Heart left ventricle (tissue), 16 donors: ENCODE measurements at regions not wholly inside any gene's neighbourhood (a gene's known extent, or its start where the extent isn't known, plus 50 kb on each side); places are given as distances from the start of the nearest gene placed in this dataset.

Source experiments
- ATAC-seq, 4 donors: fragments of 200-7000 bp; cut with Tn5 transposase; one replicate each; pipeline ENCODE4 v1.9.1; 2020 to 2022; ENCODE audit warnings: moderate library complexity in 4 of 4, mild to moderate bottlenecking in 3 of 4, moderate number of reproducible peaks in 1 of 4
- DNase-seq, 5 donors: peaks; one replicate each; pipeline ENCODE4 v3.0.0-alpha.2; 2020
- H3K27ac ChIP-seq, 12 donors: fragments of 200-600 bp; sonication (generic) in 4 of 12; one replicate each; pipeline versions ENCODE4 v1.5.0 to v1.8.0; 2016 to 2022; ENCODE audit warnings: mild to moderate bottlenecking in 2 of 12
- H3K27me3 ChIP-seq, 9 donors: fragments of 200-600 bp; sonication (generic) in 2 of 9; one replicate each; pipeline versions ENCODE4 v1.5.1 to v1.8.0; 2016 to 2022; ENCODE audit warnings: mild to moderate bottlenecking in 3 of 9
- H3K36me3 ChIP-seq, 9 donors: fragments of 200-600 bp; sonication (generic) in 2 of 9; one replicate each; pipeline versions ENCODE4 v1.5.0 to v1.8.0; 2018 to 2022; ENCODE audit warnings: mild to moderate bottlenecking in 2 of 9
- H3K4me1 ChIP-seq, 12 donors: fragments of 200-600 bp; sonication (generic) in 4 of 12; one replicate each; pipeline versions ENCODE4 v1.5.0 to v1.8.0; 2016 to 2022; ENCODE audit warnings: mild to moderate bottlenecking in 3 of 12
- H3K4me3 ChIP-seq, 12 donors: fragments of 200-600 bp; sonication (generic) in 4 of 12; one replicate each; pipeline versions ENCODE4 v1.5.0 to v1.8.0; 2017 to 2022; ENCODE audit warnings: mild to moderate bottlenecking in 9 of 12, moderate library complexity in 4 of 12
- H3K9me3 ChIP-seq, 12 donors: fragments of 200-600 bp; sonication (generic) in 4 of 12; one replicate each; pipeline versions ENCODE4 v1.5.0 to v1.8.0; 2016 to 2022; ENCODE audit warnings: mild to moderate bottlenecking in 1 of 12
- CTCF ChIP-seq, 12 donors: fragments of 200-600 bp; sonication (generic) in 4 of 12; IDR thresholded peaks; one replicate each; pipeline versions ENCODE4 v1.5.0 to v1.8.0; 2018 to 2022; ENCODE audit warnings: antibody characterized with exemption in 12 of 12, mild to moderate bottlenecking in 5 of 12
- POLR2A ChIP-seq, 2 donors: fragments of 450-650 bp; IDR thresholded peaks; one replicate each; pipeline ENCODE4 v1.6.1; 2017; ENCODE audit warnings: antibody characterized with exemption in 2 of 2, mild to moderate bottlenecking in 2 of 2, moderate library complexity in 2 of 2
- WGBS, 4 donors: extraction: QIAGEN DNeasy Blood & Tissue Kit in 2 of 4; methylation state at CpG; one replicate each; pipeline versions ENCODE4 v1.1.5 to v1.1.7; 2013 to 2018; 5-methylcytosine and 5-hydroxymethylcytosine counted together
- intact Hi-C, 10 donors: fragments of 100-400 bp; cut with DNase I; formaldehyde crosslinking; loops; one replicate each; pipeline versions ENCODE4 v1.11.1 to v1.14.2; 2022
- donor health status: ischemic (EF 13 %, LVEDD 7.1; RV severe dilation, severe dysfunction).
- donor health status: healthy with polysubstance abuse.
- donor health status: DM: no; HTN: yes; CAD: no.
- donor health status: DM: no; HTN: no; CAD: no.
- donor health status: ischemic (EF 25% LVEDD 6.9; RV normal size, moderate dysfunction).
- donor health status: ischemic (EF 25% LVEDD 5.7; RV mildly dilated, moderate dysfunction).
- donor health status: healthy.
- donor health status: DM: yes; HTN: yes; CAD: no.
- donor health status: ischemic (EF 35%, LVEDD 5.7; RV mildly dilated, moderate dysfunction).
- donor health status: nonischemic (EF 11% LVEDD 7.7; RV severe dilation, severe dysfunction).
- donor health status: DM: yes; HTN: yes; CAD: no.
- donor health status: PGD.
- donor health status: ischemic (EF 29% LVEDD 5.4; RV normal size, mild dysfunction).
- donor health status: nonischemic (EF 23%, LVEDD 6.1; RV moderate dilation, normal function).

DNA sequence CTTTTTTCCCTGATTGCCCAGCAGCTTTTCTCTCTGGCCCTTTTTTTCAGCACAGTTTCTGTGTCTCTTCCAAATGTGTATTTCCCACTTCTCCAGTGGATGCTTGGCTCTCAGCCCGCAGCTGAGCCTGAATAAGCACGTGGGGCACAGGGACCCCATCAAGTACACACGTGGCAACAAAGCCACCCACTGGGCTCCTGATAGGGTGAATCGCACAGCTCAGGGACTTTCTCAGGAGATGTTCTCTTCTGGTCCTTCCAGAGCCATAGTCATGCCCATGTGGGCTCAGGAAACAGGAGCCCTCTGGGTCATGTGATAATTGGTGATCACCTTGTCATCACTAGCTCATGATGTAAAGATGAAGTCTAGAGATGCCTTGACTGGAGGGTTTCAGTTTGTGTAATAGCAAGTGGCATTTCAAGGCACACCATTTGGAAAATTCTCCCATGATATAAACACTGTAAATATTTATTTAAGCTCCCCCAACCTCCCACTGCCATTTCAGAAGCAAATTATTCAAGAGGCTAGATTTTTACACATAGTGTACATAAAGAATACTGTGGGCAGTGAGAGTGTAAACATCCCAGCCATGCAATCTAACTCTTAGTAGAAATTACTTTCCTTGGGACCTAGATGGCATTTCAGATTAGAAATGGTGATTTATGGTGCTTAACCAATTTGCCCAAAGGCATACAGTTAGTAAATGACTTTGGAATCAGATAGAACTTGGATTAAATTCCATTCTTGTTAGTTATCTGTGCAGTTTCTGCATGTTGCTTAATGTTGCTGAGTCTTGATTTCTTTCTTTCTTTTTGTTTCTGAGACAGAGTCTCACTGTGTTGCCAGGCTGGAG, 597.5 kb downstream of the SLC4A3 start:
- DNase-seq (no peak), ATAC-seq (no peak)
- Histone ChIP-seq H3K27me3 (peaks cover 0 to 4% (median 0%) of the 10 kb centered on the region in 9 donors), H3K9me3 (peaks cover 0 to 3% (median 0%) of the 10 kb centered on the region in 12 donors), H3K4me3 (no peak overlapping the region), H3K27ac (no peak overlapping the region), H3K4me1 (no peaks in the 10 kb centered on the region), H3K36me3 (no peaks in the 10 kb centered on the region)
- WGBS, 4 donors, result 55 to 80% (median 63%) methylated on average over 4 of the region's 4 CpGs
- no peak for TF ChIP-seq CTCF (IDR thresholded peaks at IDR 0.05)
- intact Hi-C loops, result no loop called here

DNA sequence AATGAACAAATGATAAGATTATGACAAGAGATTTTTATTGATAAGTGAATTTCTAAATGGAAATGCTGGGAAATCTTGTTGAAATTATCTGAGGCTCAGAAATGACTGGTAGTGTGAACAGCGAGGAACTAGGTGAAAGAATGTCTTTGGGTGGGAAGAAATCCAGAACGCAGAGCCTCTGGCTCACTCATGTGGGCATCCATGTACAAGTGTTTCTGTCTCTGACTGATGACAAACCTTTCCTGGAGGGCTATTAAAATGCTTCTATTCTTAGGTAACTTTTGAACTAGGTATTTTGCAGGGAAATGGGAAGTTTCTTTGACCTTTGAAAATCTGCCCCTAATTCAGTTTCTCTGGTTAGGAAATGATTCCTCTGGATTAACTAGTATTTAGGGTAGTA, 598.6 kb downstream of the SLC4A3 start:
- DNase-seq, result no peak
- no peaks in the 10 kb centered on the region for H3K27me3 ChIP-seq
- no peak for TF ChIP-seq POLR2A (IDR thresholded peaks at IDR 0.05)
- no peak for TF ChIP-seq CTCF (IDR thresholded peaks at IDR 0.05)
- H3K27ac ChIP-seq, result no peak overlapping the region
- WGBS, 4 donors, result 75 to 87% (median 82%) methylated on average over 2 of the region's 2 CpGs
- no peak for ATAC-seq
- H3K36me3 ChIP-seq, result no peaks in the 10 kb centered on the region
- intact Hi-C loops, result no loop called here
- no peak overlapping the region for H3K4me3 ChIP-seq
- H3K9me3 ChIP-seq, result peaks cover 0 to 3% (median 0%) of the 10 kb centered on the region in 12 donors
- H3K4me1 ChIP-seq, result no peaks in the 10 kb centered on the region

GRCh38 chr2:220226546-220226945, 599.1 kb downstream of the SLC4A3 start:
- TF ChIP-seq POLR2A (IDR thresholded peaks at IDR 0.05) (no peak), CTCF (IDR thresholded peaks at IDR 0.05) (no peak)
- 80 to 89% (median 88%) methylated on average over 1 of the region's 1 CpG for WGBS, 4 donors
- Histone ChIP-seq H3K4me3 (no peak overlapping the region), H3K9me3 (no peaks in the 10 kb centered on the region), H3K4me1 (no peaks in the 10 kb centered on the region), H3K27me3 (no peaks in the 10 kb centered on the region), H3K36me3 (no peaks in the 10 kb centered on the region), H3K27ac (no peak overlapping the region)
- intact Hi-C loops, result no loop called here
- ATAC-seq, result no peak
- no peak for DNase-seq

- H3K4me3 ChIP-seq, result no peak overlapping the region
- intact Hi-C loops, result no loop called here
- no peaks in the 10 kb centered on the region for H3K36me3 ChIP-seq
- H3K4me1 ChIP-seq, result no peaks in the 10 kb centered on the region
- DNase-seq (no peak), ATAC-seq (no peak)
- WGBS, 4 donors, result 68 to 70% (median 69%) methylated on average over 4 of the region's 4 CpGs
- no peak overlapping the region for H3K27ac ChIP-seq
- H3K9me3 ChIP-seq, result no peaks in the 10 kb centered on the region
- no peak for TF ChIP-seq CTCF (IDR thresholded peaks at IDR 0.05)
- TF ChIP-seq POLR2A (IDR thresholded peaks at IDR 0.05), result no peak
- H3K27me3 ChIP-seq, result no peaks in the 10 kb centered on the region
Measured at GRCh38 chr2:220227266-220227920, 600.0 kb downstream of the SLC4A3 start.
